HS-27A (cell line): ENCODE measurements at regions not wholly inside any gene's neighbourhood (a gene's known extent, or its start where the extent isn't known, plus 50 kb on each side); places are given as distances from the start of the nearest gene placed in this dataset.

Source experiments
- DNase-seq: peaks from one replicate; pipeline ENCODE4 v3.0.0-alpha.2; 2012; ENCODE audit warnings: low read depth, missing footprints

DNA sequence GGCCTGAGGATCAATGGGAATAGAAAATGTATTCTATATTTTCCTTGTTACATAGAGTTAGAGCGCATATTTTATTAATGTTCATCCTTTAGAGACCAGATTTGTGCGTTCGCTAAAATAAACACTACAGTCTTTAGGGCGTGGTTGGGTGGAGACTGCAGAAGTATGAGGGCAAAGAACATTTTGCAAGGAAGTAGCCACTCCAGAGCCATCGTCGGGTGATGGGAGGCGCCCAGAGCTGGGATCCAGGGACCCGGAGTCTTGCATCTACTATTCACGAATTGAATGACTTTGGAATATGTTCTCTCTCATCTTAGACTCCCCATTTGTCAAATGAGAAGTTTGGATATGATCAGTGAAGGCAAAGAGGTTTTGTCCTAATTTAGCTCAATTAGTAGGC, 154.2 kb upstream of the IRX6 start:
- DNase-seq = no peak

DNA sequence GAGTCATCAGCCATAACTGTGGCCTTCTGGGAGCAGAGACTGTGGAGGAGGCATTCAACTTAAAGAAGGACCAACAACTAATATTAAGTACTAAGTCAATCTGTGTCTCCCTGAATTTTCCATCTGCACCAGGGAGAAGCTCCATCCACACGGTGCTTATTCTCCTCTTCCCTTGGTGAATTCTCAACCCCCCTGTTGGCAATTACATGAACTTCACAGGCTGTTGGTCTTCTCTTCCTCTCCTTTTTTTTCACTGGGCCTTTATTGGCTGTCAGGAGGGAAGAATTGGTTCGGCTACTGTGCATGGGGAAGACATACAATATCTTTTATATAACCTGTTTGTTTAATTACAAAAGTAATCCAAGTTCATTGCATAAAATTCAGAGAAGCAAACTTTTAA, 152.8 kb upstream of the IRX6 start:
- no peak for DNase-seq

DNA sequence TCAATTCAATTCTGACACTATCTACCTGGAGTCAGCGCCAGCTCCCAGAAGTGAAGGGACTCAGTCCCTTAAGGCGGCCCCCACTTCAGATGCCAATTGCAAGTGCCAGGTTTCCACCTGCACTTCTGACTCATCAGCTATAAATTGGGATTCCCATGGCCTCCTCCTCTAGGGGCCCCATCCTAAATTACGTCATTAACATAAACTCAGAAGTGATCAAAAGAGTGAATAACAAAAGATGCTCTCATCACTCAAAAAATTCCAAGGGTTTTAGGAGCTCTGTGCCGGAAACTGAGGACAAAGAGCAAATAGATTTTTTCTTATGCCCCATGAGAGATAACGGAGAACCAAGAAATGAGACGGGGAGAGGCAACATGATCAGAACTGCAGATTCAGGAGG, 148.6 kb upstream of the IRX6 start:
- no peak for DNase-seq

DNA sequence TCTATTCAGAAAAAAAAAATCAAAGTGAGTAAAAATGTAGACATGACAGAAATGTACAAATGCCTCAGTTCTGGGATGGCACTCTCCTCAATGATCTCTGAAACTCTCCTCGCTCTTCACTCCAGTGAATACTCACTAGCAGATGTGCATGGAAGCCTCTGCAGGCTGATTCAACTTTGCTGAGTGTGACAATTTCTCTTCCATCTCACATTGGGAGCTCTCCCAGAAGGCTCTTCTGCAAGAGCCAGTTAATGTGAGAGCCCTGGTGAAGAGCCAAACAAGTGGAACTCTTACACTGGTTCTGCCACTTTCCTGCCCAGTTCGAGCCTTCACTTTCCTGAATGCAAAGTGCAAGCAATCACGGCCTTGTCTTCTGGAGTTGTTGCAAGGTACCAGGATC, 147.1 kb upstream of the IRX6 start:
- no peak for DNase-seq

DNA sequence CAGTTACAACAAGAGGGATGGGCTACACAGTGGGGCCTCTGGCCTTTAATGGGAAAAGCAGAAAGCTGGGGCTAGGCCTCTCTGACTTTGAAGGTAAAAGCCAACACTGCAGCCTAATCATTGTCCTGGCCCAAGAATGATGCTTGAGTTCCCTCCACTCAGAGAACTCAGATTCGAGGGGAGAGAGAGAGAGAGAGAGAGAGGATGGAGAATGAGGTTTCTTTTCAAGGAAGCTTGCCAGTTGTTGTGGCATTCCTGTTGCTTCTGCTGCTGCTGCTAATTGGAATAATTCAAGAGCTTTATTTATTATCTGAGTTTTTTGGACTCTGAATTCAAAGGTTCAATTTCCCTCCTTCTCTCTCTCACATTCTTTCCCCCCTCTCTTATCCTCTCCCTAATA, 144.6 kb upstream of the IRX6 start:
- DNase-seq = no peak

DNA sequence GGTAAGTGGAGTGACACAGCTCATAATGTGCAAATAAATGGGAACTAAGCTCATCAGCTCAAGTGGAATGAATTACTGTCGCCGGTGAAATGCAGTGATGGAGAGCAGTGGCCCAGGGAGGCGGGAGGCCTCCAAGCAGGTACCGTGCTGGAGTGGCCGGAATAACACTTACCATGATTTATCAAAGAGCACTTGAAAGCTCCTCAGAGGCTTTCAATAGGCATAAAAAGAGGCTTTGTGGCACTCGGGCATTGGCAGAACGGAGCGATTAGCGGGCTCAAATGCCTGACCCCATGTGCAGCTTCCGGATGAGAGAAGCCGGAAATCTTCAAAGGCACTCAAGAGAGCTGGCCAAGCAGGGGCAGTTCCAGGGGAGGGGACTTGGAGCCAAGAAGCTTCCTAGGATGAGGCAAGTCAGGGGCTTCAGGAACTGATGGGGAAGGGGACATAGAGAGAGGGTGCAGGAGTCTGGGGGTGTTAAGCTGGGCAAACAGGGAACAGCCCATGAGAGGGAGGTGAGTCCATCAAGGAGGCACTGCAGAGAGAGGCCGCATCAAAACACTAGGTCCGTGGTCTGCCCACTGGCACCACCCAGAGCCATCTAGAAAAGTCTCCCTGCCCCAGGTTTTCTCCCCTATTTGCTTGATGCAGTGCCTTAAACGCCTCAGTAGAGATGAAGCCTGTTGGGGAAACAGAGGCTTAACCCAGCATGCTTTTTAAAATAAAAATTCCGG, 144.0 kb upstream of the IRX6 start:
- no peak for DNase-seq

DNA sequence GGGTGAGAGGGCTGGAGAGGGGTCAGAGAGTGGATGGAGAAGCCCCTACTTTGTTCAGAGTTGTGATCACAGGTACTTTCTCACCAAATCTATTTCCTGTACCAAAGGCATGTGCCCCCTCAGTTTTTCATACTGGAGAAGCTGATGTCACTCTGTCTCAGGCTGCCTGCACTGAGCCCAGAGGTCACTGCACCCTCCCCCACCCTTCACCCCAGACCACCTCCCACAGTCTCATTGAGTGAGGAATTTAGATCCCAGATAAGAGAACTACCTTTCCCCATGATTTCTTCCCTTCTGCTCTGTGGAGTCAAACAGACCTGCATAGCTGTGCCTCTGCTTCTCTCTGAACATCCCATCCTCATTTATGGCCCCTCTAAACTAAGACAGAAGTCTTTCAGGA, 140.0 kb upstream of the IRX6 start:
- no peak for DNase-seq

DNA sequence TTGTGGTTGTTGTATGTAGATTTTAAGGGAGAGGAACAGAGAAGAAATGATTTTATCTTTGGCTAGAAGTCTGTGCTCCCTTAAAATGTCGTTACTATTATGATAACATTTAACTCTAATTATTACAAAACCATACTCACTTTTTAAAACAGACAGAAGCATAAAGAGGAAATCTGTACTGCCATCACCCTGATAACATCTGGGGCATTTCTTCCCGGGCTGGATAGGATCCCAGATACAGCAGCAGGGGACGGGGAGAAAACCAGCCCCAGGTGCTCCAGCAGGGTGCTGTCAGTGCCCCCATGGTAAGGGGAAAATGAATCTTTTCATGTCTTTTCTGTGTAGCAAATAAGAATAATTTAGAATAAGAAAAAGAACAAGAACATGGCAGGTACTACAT, 139.4 kb upstream of the IRX6 start:
- DNase-seq = no peak

DNA sequence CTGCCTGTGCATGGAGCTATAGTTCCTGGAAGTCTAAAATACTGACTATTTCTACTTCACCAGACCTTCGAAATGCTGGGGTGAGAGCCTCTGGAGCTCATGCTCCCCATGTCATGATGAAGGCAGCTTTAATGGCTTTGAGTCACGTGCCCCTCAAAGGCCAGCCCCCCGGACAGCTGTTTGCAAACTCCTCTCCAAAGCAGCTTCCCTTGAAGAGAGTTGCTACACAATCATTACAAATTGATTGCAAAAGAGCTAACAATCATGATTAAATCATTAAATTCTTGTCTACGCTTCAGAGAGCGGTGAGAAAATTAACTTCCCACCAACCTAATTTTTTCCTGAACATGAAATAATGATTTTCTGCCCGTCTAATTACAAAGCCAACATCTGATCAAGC, 134.8 kb upstream of the IRX6 start:
- DNase-seq = no peak

DNA sequence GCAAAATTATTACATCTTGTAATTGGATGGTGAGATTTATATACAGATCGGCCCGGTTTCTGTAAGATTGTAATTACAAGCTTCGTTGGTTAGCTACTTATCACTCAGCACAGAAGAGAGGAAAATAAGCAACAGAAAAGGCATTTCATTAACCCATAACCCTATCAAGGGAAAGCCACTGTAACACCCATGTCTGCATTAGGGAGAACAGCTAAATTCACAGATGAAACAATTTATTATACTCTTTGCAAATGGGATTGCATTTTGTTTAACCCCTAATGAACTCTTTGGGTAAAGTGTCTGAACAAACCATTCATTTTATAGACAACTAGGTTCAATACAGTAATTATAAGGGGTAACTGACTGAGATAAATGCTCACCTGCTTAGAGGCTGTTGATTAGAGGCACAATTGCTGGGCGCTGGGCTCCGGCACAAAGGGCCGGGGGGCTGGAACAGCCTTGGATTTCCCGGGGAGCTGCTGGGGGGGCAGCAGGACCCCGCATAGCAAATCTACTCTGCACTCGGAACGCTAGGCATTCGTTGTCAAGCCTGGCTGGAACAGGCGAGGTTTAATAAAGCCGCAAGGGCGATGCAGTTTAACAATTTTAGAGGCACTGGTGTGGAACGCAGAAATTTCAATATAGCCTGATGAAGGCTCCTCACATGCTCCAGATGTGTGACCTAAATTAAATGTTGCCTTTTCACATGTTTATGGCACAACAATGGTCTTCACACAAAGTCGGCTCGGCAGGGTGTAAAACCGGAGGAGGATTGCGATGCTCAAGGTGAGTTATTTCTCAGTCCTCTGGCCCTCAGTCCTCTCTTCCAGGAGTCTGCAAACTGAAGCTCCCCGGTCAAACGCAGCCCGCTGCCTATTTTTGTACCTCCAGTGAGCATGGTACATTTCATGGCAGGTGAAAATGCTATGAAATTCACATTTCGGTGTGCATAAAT, 134.0 kb upstream of the IRX6 start:
- no peak for DNase-seq

DNA sequence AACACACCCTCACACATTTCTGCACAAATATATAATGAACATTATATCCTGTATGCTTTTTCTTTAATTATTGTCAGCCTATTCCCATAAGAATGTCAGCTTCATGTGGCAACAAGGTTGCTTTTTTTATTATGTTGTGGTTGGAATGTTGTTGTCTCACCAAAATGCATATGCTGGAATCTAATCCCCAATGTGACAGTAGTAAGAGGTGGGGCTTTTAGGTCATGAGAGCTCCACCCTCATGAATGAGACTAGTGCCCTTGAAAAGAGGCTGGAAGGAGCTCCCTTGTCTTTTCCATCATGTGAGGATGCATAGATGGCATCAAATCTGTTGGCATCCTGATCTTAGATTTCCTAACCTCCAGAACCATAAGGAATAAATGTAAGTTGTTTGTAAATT, 131.3 kb upstream of the IRX6 start:
- DNase-seq = no peak

DNA sequence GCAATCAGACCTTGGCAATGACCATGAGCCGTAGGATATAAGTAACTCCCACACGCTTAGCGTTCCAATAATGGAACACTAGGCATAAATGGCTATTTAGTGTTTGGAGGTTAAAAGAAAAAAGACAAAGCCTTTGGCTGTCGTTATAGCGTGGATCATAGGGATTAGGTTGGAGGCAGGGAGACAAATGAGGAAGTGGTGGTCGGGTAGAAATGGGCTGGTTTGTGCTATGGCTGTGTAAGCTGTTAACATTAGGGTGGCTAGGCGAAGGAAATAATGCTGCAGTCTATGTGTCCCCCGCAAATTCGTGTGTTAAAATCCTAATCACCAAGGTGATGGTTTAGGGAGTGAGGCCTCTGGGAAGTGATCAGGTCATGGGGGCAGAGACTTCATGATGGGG, 120.4 kb upstream of the IRX6 start:
- DNase-seq = no peak

DNA sequence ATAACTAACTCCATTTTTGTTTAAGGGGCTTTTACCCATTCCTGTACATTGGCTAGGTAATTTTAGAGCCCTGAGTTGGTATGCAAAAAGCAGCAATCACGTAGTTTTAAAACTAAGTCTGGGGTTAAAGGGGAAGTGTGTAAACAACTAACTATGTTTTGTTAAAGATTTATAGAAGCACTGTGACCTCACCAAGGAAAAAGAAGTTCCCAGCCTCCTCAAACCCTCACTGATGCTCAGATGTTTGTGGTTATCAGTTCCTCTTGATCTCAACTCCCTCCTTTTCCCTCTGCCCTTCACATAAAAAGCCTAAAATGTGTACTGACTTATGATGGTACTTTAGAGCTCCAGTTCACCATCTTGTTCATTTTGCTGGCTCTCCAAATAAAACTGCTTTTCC, 119.9 kb upstream of the IRX6 start:
- no peak for DNase-seq

DNA sequence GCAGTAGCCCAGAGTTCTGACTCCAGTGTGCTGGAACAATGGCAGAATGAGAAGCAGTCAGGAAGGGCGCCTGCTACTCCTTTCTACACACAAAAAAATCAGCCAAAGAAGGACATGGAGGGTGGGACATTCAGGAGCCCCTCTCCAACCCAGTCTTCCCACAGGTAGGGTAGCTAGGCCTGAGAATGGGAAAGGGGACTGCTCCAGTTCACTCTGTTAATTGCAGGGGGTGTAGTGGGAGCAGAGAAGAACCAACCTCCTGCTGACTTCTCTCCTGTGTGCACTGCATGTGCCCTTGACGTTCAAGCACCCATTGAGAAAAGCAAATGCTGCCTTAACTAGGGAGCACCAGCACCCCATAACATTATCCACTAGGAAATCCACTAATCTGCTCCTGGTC, 119.1 kb upstream of the IRX6 start:
- DNase-seq = no peak

DNA sequence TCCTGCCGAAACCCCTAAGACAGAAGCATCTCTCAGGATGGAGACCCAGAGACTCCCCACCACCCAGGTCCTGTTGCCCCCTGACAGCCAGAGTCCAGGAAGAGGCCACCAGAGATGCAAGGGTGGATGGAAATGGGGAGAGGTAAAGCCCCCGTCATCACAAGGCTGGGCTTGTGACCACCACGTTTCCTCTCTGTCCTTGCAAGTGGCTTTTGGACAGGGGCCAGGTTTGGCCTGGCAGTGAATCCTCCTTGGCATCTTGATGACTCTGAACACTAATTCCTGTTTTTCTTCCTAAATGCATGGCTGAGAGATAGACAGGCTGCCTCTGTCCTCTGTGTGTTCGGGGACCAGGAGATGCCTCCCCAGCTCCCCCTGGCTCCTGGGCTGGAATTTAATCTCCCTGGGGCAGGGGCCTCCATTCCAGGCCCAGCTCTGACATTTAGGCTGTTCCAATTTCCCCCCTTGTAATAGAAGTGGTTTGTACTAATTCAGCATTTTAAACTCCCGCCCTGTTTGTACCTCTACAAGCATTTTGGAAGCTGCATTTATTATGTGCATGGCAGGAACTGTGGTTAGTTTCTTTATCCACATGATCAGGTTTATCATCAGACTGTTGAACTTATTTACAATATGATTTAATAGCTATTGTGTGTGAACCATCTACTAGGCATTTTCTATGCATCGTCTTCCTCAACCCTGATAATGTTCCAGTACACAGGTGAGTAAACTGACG, 116.1 kb upstream of the IRX6 start:
- DNase-seq = no peak

DNA sequence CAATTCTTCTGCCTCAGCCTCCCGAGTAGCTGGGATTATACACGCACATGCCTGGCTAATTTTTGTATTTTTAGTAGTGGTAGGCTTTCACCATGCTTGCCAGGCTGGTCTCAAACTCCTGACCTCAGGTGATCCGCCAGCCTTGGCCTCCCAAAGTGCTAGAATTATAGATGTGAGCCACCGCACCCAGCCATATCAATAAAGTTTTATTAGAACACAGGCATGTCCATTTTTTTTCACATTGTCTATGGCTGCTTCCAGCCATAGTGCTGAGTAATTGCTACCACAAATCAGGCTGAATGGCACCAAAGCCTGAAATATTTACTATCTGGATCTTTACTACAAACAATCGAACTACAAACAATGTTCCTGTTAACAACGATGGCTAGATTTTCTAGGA, 114.4 kb upstream of the IRX6 start:
- DNase-seq = no peak

DNA sequence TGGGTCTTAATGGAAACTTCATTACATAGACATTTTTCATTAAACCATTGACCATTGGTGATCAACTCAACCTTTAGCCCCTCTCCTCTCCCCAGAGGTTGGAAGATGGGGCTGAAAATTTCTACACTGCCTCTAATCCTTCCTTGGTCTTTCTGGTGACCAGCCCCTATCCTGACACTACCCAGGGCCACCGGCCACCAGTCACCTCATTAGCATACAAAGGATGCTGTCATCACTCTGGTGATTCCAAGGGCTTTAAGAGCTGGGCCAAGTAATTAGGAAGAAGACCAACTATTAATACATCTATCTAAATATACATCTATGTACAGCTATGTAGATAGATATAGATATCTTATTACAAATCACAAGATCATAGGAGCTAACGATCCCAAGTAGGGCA, 111.2 kb upstream of the IRX6 start:
- DNase-seq = no peak

DNA sequence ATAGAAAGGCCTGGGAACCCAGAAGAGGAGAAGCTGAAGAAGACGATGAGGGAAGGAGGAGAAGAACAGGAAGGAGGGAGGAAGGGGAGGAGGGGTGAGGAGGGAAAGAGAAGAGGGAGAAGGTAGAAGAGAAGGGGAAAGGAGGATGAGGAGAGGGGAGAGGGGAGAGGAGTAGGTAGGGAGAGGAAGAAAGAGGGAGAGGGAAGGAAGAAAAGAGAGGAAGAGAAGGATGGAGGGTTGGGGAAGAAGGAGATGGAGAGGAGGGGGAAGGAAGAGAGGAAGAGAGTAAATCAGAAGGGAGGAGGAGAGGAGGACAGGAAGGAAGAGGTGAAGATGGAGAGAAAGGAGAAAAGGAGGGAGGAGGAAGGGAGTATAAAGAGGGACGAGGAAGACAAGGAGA, 109.6 kb upstream of the IRX6 start:
- DNase-seq = no peak

DNA sequence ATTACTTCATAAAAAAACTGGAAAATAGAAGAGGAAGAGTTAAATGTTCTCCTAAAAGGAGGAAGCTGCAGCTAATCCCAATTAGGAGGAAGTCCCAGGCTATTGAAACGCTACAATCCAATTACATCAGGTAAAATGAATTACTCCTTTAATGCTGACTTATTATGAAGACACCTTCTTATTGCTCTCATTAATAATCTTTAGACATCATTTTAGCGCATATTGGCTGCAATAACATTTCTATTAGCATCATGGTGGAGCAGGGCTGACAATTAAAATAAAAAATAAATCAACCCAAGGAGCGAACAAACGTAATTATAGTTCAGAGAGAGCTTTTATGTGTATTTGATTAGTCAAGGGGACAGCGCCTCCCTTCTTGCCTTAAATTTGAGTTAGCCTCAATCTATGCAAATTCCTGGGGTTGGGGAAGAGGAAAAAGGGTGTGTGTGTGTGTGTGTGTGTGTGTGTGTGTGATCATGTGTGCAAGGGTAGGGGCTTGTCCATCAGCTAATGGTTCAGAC, 109.0 kb upstream of the IRX6 start:
- DNase-seq = no peak

DNA sequence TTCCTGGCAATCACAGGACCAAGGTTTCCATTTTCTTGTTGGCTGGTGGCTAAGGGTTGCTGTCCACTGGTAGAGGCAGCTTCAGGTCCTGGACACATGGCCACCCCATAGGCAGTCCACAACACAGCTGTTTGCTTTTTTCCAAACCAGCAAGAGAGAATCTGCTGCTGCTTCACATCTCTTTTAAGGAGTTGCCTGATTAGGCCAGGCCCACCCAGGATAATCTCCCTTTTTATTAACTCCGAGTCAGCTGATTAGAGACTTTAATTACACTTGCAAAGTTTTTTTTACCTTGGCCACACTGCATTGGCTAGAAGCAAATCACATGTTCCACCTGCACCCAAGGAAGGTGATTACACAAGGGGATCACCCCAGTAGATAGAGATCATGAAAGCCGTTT, 106.6 kb upstream of the IRX6 start:
- no peak for DNase-seq

DNA sequence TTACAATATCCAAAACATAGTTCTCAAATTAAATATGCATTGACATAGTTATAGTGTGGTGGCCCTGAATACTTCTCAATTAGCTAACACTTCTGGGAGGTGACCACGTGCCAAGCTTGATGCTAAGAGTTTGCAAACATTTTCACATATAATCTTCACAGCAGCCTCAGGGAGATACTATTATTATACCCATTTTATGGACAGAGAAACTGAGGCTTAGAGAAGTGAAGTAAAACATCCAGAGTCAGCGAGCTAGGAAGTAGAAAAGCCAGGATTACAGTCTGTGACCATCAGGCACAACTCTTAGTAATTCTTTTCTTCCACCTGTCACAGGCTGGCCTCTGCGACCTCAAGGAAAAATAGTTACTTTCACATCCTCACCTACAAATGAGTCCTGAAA, 102.2 kb upstream of the IRX6 start:
- DNase-seq = no peak

DNA sequence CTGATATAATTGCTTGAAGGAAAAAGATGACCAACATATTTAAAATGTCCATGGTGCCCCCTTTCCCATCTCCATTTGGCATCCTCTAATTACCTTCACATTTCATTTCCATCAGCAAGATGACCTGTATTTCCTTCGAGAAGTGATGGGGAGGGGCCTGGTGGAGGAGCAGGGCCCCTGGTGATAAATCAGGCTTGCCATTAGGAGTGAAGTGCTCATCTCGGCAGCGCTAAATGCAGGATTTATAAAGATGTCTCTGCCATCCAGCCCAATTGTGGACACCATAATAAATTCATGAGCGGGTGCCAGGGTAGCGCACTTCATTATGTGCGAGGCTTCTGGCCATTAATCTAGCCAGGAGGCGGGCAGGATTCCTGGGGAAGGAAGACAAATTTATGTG, 101.5 kb upstream of the IRX6 start:
- DNase-seq = no peak
